Chondrocyte (in vitro differentiated cells): ENCODE measurements at regions not wholly inside any gene's neighbourhood (a gene's known extent, or its start where the extent isn't known, plus 50 kb on each side); places are given as distances from the start of the nearest gene placed in this dataset.

Experiments
- DNase-seq: peaks from one replicate; pipeline ENCODE4 v3.0.0; 2021; ENCODE audit warnings: mixed read lengths, low spot score
- H3K27ac Mint-ChIP-seq: one replicate; pipeline ENCODE4 v1.8.0; 2021; ENCODE audit warnings: mild to moderate bottlenecking, moderate library complexity, mixed read lengths; ENCODE audit not compliant: unreplicated experiment
- H3K27me3 Mint-ChIP-seq: 2 replicates; pipeline ENCODE4 v1.8.0; 2021; ENCODE audit warnings: low read depth, mixed read lengths
- H3K36me3 Mint-ChIP-seq: 2 replicates; pipeline ENCODE4 v1.8.0; 2021; ENCODE audit warnings: low read depth, mixed read lengths
- H3K4me1 Mint-ChIP-seq: 2 replicates; pipeline ENCODE4 v1.8.0; 2021; ENCODE audit warnings: low read depth, mild to moderate bottlenecking, mixed read lengths
- H3K4me3 Mint-ChIP-seq: one replicate; pipeline ENCODE4 v1.8.0; 2021; ENCODE audit warnings: mild to moderate bottlenecking, moderate library complexity, mixed read lengths; ENCODE audit not compliant: unreplicated experiment
- H3K9me3 Mint-ChIP-seq: 2 replicates; pipeline ENCODE4 v1.8.0; 2021; ENCODE audit warnings: low read depth, mixed read lengths
- CTCF ChIP-seq: fragments of 200-600 bp; sonication (generic); IDR thresholded peaks from 2 replicates; pipeline ENCODE4 v1.5.0; 2021; ENCODE audit warnings: antibody characterized with exemption, mild to moderate bottlenecking, moderate library complexity

- Mint-ChIP-seq H3K27me3 (no peaks in the 10 kb centered on the region), H3K36me3 (no peaks in the 10 kb centered on the region), H3K4me1 (peaks cover 3% of the 10 kb centered on the region), H3K9me3 (peaks cover 8% of the 10 kb centered on the region), H3K27ac (no peak overlapping the region), H3K4me3 (no peak overlapping the region)
- no peak for DNase-seq
- no peak for TF ChIP-seq CTCF
Measured at GRCh38 chr4:189304167-189304566, 636.5 kb upstream of the FRG1 start.

- DNase-seq: no peak
- H3K4me1 Mint-ChIP-seq: peaks cover 3% of the 10 kb centered on the region
- no peak for TF ChIP-seq CTCF
- no peaks in the 10 kb centered on the region for H3K27me3 Mint-ChIP-seq
- H3K27ac Mint-ChIP-seq: no peak overlapping the region
- H3K9me3 Mint-ChIP-seq: peaks cover 8% of the 10 kb centered on the region
- H3K4me3 Mint-ChIP-seq: no peak overlapping the region
- H3K36me3 Mint-ChIP-seq: no peaks in the 10 kb centered on the region
Measured at GRCh38 chr4:189304809-189305208, 635.9 kb upstream of the FRG1 start.

- Mint-ChIP-seq H3K4me1 (peaks cover 3% of the 10 kb centered on the region), H3K36me3 (no peaks in the 10 kb centered on the region), H3K27ac (no peak overlapping the region), H3K27me3 (no peaks in the 10 kb centered on the region), H3K4me3 (no peak overlapping the region), H3K9me3 (peaks cover 8% of the 10 kb centered on the region)
- TF ChIP-seq CTCF: no peak
- DNase-seq: no peak
Measured at GRCh38 chr4:189305500-189305899, 635.2 kb upstream of the FRG1 start.

GRCh38 chr4:189311251-189311650 lies 629.4 kb upstream of the FRG1 start:
- no peak overlapping the region for H3K27ac Mint-ChIP-seq
- no peak overlapping the region for H3K4me3 Mint-ChIP-seq
- H3K4me1 Mint-ChIP-seq: no peaks in the 10 kb centered on the region
- H3K9me3 Mint-ChIP-seq: peaks cover 6% of the 10 kb centered on the region
- no peaks in the 10 kb centered on the region for H3K27me3 Mint-ChIP-seq
- DNase-seq: no peak
- H3K36me3 Mint-ChIP-seq: no peaks in the 10 kb centered on the region
- no peak for TF ChIP-seq CTCF

- no peak overlapping the region for H3K4me3 Mint-ChIP-seq
- H3K4me1 Mint-ChIP-seq: no peaks in the 10 kb centered on the region
- TF ChIP-seq CTCF: no peak
- H3K36me3 Mint-ChIP-seq: no peaks in the 10 kb centered on the region
- no peak overlapping the region for H3K27ac Mint-ChIP-seq
- H3K9me3 Mint-ChIP-seq: peaks cover 6% of the 10 kb centered on the region
- no peak for DNase-seq
- no peaks in the 10 kb centered on the region for H3K27me3 Mint-ChIP-seq
Measured at GRCh38 chr4:189313064-189313463, 627.6 kb upstream of the FRG1 start.
